ENCODE measurements at regions not wholly inside any gene's neighbourhood (a gene's known extent, or its start where the extent isn't known, plus 50 kb on each side); places are given as distances from the start of the nearest gene placed in this dataset.

- intact Hi-C loops (cut with DNase I) = loop anchor here in 3 of 10 donors (10.0 kb wide), 2 partner anchors 1686 to 1696 kb away; no protein-coding TSS in a partner anchor
- peaks cover 2 to 46% (median 34%) of the 10 kb centered on the region in 12 donors for H3K4me1 ChIP-seq
- peaks cover 44 to 97% (median 67%) of the 10 kb centered on the region in 9 donors for H3K27me3 ChIP-seq
- H3K36me3 ChIP-seq = no peaks in the 10 kb centered on the region
- DNase-seq (no peak), ATAC-seq (no peak)
- H3K4me3 ChIP-seq = peak overlapping the region; percentile 7 to 55 (median 46)
- H3K9me3 ChIP-seq = no peaks in the 10 kb centered on the region
- 4 to 9% (median 7%) methylated on average over 23 of the region's 23 CpGs for WGBS, 4 donors
- H3K27ac ChIP-seq = no peak overlapping the region
- TF ChIP-seq CTCF (IDR thresholded peaks at IDR 0.05) = no peak
Observed at GRCh38 chr5:50968356-50969149, 302.1 kb downstream of the PARP8 start.

- ATAC-seq (peak in 2 of 4 donors; percentile 27 to 51), DNase-seq (peak in 1 of 5 donors; percentile 28)
- no peaks in the 10 kb centered on the region for H3K9me3 ChIP-seq
- peaks cover 41 to 95% (median 71%) of the 10 kb centered on the region in 9 donors for H3K27me3 ChIP-seq
- intact Hi-C loops (cut with DNase I) = loop anchor here in 3 of 10 donors (10.0 kb wide), 2 partner anchors 1685 to 1695 kb away; no protein-coding TSS in a partner anchor
- peak overlapping the region; percentile 7 to 55 (median 44) for H3K4me3 ChIP-seq
- TF ChIP-seq CTCF (IDR thresholded peaks at IDR 0.05) = no peak
- no peak for TF ChIP-seq POLR2A (IDR thresholded peaks at IDR 0.05)
- no peaks in the 10 kb centered on the region for H3K36me3 ChIP-seq
- H3K27ac ChIP-seq = no peak overlapping the region
- H3K4me1 ChIP-seq = peaks cover 2 to 38% (median 28%) of the 10 kb centered on the region in 12 donors
- 2 to 4% (median 2%) methylated on average over 58 to 60 of the region's 60 CpGs for WGBS, 4 donors
Observed at GRCh38 chr5:50969151-50970031, 303.0 kb downstream of the PARP8 start.

- Histone ChIP-seq H3K4me1 (no peaks in the 10 kb centered on the region), H3K36me3 (no peaks in the 10 kb centered on the region), H3K9me3 (no peaks in the 10 kb centered on the region), H3K4me3 (no peak overlapping the region), H3K27me3 (peaks cover 0 to 77% (median 19%) of the 10 kb centered on the region in 9 donors), H3K27ac (no peak overlapping the region)
- intact Hi-C loops (cut with DNase I) = no loop called here
- DNase-seq = no peak
- TF ChIP-seq POLR2A (IDR thresholded peaks at IDR 0.05) (no peak), CTCF (IDR thresholded peaks at IDR 0.05) (no peak)
- 60 to 72% (median 67%) methylated on average over 2 of the region's 2 CpGs for WGBS, 4 donors
- no peak for ATAC-seq
Observed at GRCh38 chr5:50975840-50976239, 309.4 kb downstream of the PARP8 start.

- 83 to 93% (median 90%) methylated on average over 2 of the region's 2 CpGs for WGBS, 4 donors
- intact Hi-C loops (cut with DNase I) = no loop called here
- no peak overlapping the region for H3K4me3 ChIP-seq
- no peaks in the 10 kb centered on the region for H3K36me3 ChIP-seq
- DNase-seq (no peak), ATAC-seq (no peak)
- H3K27ac ChIP-seq = no peak overlapping the region
- peaks cover 0 to 50% (median 3%) of the 10 kb centered on the region in 9 donors for H3K27me3 ChIP-seq
- no peaks in the 10 kb centered on the region for H3K4me1 ChIP-seq
- no peak for TF ChIP-seq POLR2A (IDR thresholded peaks at IDR 0.05)
- TF ChIP-seq CTCF (IDR thresholded peaks at IDR 0.05) = no peak
- no peaks in the 10 kb centered on the region for H3K9me3 ChIP-seq
Observed at GRCh38 chr5:50978924-50979323, 312.5 kb downstream of the PARP8 start.
